Upper lobe of right lung (tissue), 1 donor: ENCODE measurements at regions not wholly inside any gene's neighbourhood (a gene's known extent, or its start where the extent isn't known, plus 50 kb on each side); places are given as distances from the start of the nearest gene placed in this dataset.

Experiments used
- ATAC-seq: fragments of 200-7000 bp; cut with Tn5 transposase; one replicate; pipeline ENCODE4 v1.9.1; 2020; ENCODE audit warnings: mild to moderate bottlenecking, moderate library complexity
- DNase-seq: peaks from one replicate; pipeline ENCODE4 v3.0.0-alpha.2; 2020
- H3K27ac ChIP-seq: fragments of 200-600 bp; one replicate; pipeline ENCODE4 v1.8.0; 2022
- H3K27me3 ChIP-seq: fragments of 200-600 bp; one replicate; pipeline ENCODE4 v1.8.0; 2022; ENCODE audit warnings: mild to moderate bottlenecking
- H3K36me3 ChIP-seq: fragments of 200-600 bp; one replicate; pipeline ENCODE4 v1.8.0; 2022
- H3K4me1 ChIP-seq: fragments of 200-600 bp; one replicate; pipeline ENCODE4 v1.8.0; 2022
- H3K4me3 ChIP-seq: fragments of 200-600 bp; one replicate; pipeline ENCODE4 v1.8.0; 2022; ENCODE audit warnings: mild to moderate bottlenecking
- H3K9me3 ChIP-seq: fragments of 200-600 bp; one replicate; pipeline ENCODE4 v1.8.0; 2022
- CTCF ChIP-seq: fragments of 200-600 bp; IDR thresholded peaks from one replicate; pipeline ENCODE4 v1.8.0; 2022; ENCODE audit warnings: antibody characterized with exemption
- intact Hi-C: fragments of 100-400 bp; cut with DNase I; formaldehyde crosslinking; loops from one replicate; pipeline ENCODE4 v1.11.0; 2022
- donor health status: DM: no; HTN: yes; CAD: no; lungs with severe emphysema.

- intact Hi-C loops: no loop called here
- DNase-seq: no peak
- no peaks in the 10 kb centered on the region for H3K4me1 ChIP-seq
Observed at GRCh38 chr1:38746941-38747600, 112.5 kb downstream of the RRAGC start.

GRCh38 chr1:38746402-38746935 lies 113.1 kb downstream of the RRAGC start:
- DNase-seq (no peak), ATAC-seq (no peak)
- no peak for TF ChIP-seq CTCF
- no peak overlapping the region for H3K4me3 ChIP-seq
- H3K27ac ChIP-seq: no peak overlapping the region
- H3K36me3 ChIP-seq: no peaks in the 10 kb centered on the region
- H3K4me1 ChIP-seq: no peaks in the 10 kb centered on the region
- no peaks in the 10 kb centered on the region for H3K9me3 ChIP-seq
- intact Hi-C loops: no loop called here
- H3K27me3 ChIP-seq: no peaks in the 10 kb centered on the region

More at GRCh38 chr1:38746941-38747600, 112.5 kb downstream of the RRAGC start:
- no peak for ATAC-seq
- no peaks in the 10 kb centered on the region for H3K36me3 ChIP-seq
- no peaks in the 10 kb centered on the region for H3K27me3 ChIP-seq
- H3K4me3 ChIP-seq: no peak overlapping the region
- no peaks in the 10 kb centered on the region for H3K9me3 ChIP-seq
- no peak overlapping the region for H3K27ac ChIP-seq
- no peak for TF ChIP-seq CTCF

- ATAC-seq (no peak), DNase-seq (no peak)
- Histone ChIP-seq H3K9me3 (no peaks in the 10 kb centered on the region), H3K36me3 (no peaks in the 10 kb centered on the region), H3K27ac (no peak overlapping the region), H3K27me3 (no peaks in the 10 kb centered on the region), H3K4me3 (no peak overlapping the region), H3K4me1 (no peaks in the 10 kb centered on the region)
- no peak for TF ChIP-seq CTCF
- intact Hi-C loops: no loop called here
Observed at GRCh38 chr1:38745476-38746401, 113.8 kb downstream of the RRAGC start.

GRCh38 chr1:38744452-38745350 lies 114.9 kb downstream of the RRAGC start:
- intact Hi-C loops: no loop called here
- ATAC-seq: no peak
- TF ChIP-seq CTCF: no peak

GRCh38 chr1:38743184-38743583 lies 116.4 kb downstream of the RRAGC start:
- Histone ChIP-seq H3K36me3 (no peaks in the 10 kb centered on the region), H3K9me3 (no peaks in the 10 kb centered on the region), H3K4me1 (no peaks in the 10 kb centered on the region), H3K27me3 (no peaks in the 10 kb centered on the region), H3K27ac (no peak overlapping the region), H3K4me3 (no peak overlapping the region)
- ATAC-seq (no peak), DNase-seq (no peak)
- intact Hi-C loops: no loop called here
- no peak for TF ChIP-seq CTCF

More at GRCh38 chr1:38744452-38745350, 114.9 kb downstream of the RRAGC start:
- H3K36me3 ChIP-seq: no peaks in the 10 kb centered on the region
- H3K4me3 ChIP-seq: no peak overlapping the region
- H3K4me1 ChIP-seq: no peaks in the 10 kb centered on the region
- no peak for DNase-seq
- no peaks in the 10 kb centered on the region for H3K9me3 ChIP-seq
- H3K27ac ChIP-seq: no peak overlapping the region
- H3K27me3 ChIP-seq: no peaks in the 10 kb centered on the region
